ENCODE measurements at regions not wholly inside any gene's neighbourhood (a gene's known extent, or its start where the extent isn't known, plus 50 kb on each side); places are given as distances from the start of the nearest gene placed in this dataset.

GRCh38 chr2:45285311-45285710 lies 276.1 kb upstream of the SIX2 start:
- TF ChIP-seq EZH2 (IDR thresholded peaks at IDR 0.05; ENCODE audit: low read length, unreplicated experiment), result no peak
- no peak for TF ChIP-seq CTCF (conservative IDR thresholded peaks at IDR 0.05; ENCODE audit: low read depth, low read length)
